ENCODE measurements at regions not wholly inside any gene's neighbourhood (a gene's known extent, or its start where the extent isn't known, plus 50 kb on each side); places are given as distances from the start of the nearest gene placed in this dataset.

DNA sequence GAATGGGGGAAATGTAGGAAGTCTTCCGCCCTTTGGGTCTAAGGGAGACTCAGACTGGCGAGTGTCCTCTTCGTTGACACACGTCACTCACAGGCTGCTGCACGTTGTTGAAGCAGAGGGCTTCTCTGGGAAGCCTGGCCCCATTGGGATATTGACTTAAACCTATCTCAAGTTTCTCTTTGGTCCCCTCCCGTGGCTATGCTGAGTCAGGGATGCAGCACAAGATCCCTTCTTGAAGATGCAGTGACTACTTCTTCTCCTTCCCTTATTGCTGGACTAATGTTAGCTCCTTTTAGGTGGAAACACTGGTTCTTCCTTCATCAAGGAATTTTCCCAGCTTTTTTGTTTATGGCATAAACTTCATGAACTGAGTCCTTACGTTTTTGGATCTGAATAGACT, 89.8 kb upstream of the CCDC71L start:
- TF ChIP-seq POLR2A (IDR thresholded peaks at IDR 0.05), result no peak
- TF ChIP-seq, protein P1, sequence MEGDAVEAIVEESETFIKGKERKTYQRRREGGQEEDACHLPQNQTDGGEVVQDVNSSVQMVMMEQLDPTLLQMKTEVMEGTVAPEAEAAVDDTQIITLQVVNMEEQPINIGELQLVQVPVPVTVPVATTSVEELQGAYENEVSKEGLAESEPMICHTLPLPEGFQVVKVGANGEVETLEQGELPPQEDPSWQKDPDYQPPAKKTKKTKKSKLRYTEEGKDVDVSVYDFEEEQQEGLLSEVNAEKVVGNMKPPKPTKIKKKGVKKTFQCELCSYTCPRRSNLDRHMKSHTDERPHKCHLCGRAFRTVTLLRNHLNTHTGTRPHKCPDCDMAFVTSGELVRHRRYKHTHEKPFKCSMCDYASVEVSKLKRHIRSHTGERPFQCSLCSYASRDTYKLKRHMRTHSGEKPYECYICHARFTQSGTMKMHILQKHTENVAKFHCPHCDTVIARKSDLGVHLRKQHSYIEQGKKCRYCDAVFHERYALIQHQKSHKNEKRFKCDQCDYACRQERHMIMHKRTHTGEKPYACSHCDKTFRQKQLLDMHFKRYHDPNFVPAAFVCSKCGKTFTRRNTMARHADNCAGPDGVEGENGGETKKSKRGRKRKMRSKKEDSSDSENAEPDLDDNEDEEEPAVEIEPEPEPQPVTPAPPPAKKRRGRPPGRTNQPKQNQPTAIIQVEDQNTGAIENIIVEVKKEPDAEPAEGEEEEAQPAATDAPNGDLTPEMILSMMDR (IDR thresholded peaks at IDR 0.05), result no peak
